B cell (primary cell): ENCODE measurements at regions not wholly inside any gene's neighbourhood (a gene's known extent, or its start where the extent isn't known, plus 50 kb on each side); places are given as distances from the start of the nearest gene placed in this dataset.

Experiments used
- EZH2 ChIP-seq: IDR thresholded peaks from 2 replicates; pipeline ENCODE4 v1.6.1; 2012; ENCODE audit warnings: borderline replicate concordance, low read depth, mild to moderate bottlenecking, moderate library complexity, low read length; ENCODE audit not compliant: insufficient read depth, poor library complexity, severe bottlenecking
- TF ChIP-seq, protein P1 (sequence below): fragments of 200-600 bp; IDR thresholded peaks from one replicate; pipeline ENCODE4 v1.8.0; 2022; ENCODE audit warnings: antibody characterized with exemption, mild to moderate bottlenecking

DNA sequence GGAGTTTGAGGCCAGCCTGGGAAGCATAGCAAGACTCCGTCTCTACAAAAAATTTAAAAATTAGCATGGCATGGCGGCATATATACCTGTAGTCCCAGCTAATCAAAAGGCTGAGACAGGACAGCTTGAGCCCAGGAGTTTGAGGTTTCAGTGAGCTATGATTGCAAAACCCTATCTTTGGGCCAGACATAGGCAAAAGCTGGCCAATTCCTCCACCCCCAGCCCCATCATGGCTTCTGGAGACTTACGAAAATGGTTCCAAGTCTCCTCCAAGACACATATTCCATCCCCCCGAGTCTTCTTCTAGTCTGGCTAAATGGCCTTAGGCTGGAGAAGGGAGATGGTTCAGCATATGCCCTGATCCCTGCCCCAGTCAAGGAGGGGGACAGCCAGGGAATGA lies 172.8 kb upstream of the HAAO start:
- TF ChIP-seq, protein P1, sequence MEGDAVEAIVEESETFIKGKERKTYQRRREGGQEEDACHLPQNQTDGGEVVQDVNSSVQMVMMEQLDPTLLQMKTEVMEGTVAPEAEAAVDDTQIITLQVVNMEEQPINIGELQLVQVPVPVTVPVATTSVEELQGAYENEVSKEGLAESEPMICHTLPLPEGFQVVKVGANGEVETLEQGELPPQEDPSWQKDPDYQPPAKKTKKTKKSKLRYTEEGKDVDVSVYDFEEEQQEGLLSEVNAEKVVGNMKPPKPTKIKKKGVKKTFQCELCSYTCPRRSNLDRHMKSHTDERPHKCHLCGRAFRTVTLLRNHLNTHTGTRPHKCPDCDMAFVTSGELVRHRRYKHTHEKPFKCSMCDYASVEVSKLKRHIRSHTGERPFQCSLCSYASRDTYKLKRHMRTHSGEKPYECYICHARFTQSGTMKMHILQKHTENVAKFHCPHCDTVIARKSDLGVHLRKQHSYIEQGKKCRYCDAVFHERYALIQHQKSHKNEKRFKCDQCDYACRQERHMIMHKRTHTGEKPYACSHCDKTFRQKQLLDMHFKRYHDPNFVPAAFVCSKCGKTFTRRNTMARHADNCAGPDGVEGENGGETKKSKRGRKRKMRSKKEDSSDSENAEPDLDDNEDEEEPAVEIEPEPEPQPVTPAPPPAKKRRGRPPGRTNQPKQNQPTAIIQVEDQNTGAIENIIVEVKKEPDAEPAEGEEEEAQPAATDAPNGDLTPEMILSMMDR = no peak
- TF ChIP-seq EZH2 = no peak
